ENCODE measurements at regions not wholly inside any gene's neighbourhood (a gene's known extent, or its start where the extent isn't known, plus 50 kb on each side); places are given as distances from the start of the nearest gene placed in this dataset.

DNA sequence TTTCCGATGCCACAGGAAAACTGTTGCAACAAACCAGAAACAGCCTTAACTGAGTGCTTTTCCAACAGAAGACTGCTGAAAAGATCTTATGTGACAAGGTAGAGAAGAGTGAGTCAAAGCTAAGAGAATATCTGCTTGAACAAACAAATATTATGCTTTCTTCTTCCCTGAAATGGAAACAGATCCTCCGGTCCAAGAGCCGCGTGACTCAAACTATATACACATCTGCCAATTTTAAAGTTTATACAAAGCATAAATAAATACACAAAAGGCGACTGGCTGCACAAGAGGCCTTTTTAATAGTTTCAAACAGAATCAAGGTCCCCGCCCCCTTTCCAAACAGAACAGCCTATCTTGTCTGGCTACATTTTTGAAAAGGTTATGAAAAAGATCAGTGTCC lies 329.7 kb upstream of the F9 start:
- DNase-seq (ENCODE audit: low read depth) = peak; percentile 55
- TF ChIP-seq, protein P1, sequence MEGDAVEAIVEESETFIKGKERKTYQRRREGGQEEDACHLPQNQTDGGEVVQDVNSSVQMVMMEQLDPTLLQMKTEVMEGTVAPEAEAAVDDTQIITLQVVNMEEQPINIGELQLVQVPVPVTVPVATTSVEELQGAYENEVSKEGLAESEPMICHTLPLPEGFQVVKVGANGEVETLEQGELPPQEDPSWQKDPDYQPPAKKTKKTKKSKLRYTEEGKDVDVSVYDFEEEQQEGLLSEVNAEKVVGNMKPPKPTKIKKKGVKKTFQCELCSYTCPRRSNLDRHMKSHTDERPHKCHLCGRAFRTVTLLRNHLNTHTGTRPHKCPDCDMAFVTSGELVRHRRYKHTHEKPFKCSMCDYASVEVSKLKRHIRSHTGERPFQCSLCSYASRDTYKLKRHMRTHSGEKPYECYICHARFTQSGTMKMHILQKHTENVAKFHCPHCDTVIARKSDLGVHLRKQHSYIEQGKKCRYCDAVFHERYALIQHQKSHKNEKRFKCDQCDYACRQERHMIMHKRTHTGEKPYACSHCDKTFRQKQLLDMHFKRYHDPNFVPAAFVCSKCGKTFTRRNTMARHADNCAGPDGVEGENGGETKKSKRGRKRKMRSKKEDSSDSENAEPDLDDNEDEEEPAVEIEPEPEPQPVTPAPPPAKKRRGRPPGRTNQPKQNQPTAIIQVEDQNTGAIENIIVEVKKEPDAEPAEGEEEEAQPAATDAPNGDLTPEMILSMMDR (IDR thresholded peaks at IDR 0.05; ENCODE audit: insufficient read depth, low read length) = no peak
- no peak overlapping the region for H3K4me3 ChIP-seq (ENCODE audit: low read depth, low read length)

DNA sequence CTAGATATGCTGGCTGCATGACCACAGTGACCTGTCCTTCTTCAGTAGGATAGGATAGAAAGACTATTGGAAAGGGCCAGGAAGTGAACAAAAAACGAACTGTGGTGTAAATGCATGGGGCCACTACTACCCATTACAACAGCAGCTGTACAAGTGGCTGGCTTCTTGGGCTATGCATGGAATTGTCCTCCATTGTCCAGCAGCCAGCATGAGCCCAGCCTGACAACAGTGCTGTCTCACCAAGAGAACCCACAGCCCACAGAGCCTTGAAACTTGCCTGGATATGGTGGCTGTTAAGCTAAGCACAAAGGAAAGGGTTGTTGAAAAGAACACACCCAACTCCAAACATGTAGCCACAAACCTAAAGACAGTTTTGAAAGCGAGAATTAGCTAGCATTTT lies 330.2 kb upstream of the F9 start:
- TF ChIP-seq, protein P1 (IDR thresholded peaks at IDR 0.05; ENCODE audit: insufficient read depth, low read length) = no peak
- H3K4me3 ChIP-seq (ENCODE audit: low read depth, low read length) = no peak overlapping the region
- no peak for DNase-seq (ENCODE audit: low read depth)

DNA sequence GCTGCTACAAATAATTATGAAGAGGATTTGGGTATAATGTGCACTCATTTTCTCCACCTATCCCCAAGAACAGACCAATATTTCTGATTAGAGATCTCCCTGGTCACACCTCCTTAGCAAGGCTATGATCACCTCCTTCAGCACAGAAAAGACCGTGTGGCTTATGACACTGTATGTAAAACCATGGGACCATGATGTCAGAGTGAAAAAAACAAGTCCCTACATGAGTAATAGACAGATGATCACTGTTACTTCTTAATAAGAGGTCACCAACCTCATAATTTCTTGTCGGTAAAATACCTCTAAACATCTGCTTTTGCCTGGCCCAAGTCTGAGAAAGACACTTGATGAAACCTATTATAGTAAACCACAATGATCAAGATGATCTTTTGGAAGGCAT lies 330.6 kb upstream of the F9 start:
- peak; percentile 4 for DNase-seq (ENCODE audit: low read depth)
- no peak overlapping the region for H3K4me3 ChIP-seq (ENCODE audit: low read depth, low read length)
- TF ChIP-seq, protein P1 (IDR thresholded peaks at IDR 0.05; ENCODE audit: insufficient read depth, low read length) = no peak

DNA sequence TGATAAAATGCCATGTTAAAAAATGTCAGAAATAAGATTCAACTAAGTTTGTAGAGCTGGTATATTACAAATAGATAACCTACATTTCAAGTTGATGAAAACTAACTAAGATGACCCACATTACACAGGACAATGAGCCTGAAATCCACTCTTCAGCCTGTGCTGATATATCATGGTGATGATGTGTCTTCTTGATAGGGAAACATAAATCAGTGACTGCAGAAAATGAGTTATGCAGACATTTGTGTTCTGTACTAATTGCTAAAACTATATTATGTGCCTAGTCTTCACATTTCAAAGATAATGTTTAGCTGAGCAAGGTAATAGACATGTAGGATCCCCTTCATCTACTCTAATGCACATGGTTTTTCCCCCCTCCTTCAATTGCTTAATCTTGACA lies 331.6 kb upstream of the F9 start:
- TF ChIP-seq, protein P1 (IDR thresholded peaks at IDR 0.05; ENCODE audit: insufficient read depth, low read length) = no peak
- DNase-seq (ENCODE audit: low read depth) = no peak
- H3K4me3 ChIP-seq (ENCODE audit: low read depth, low read length) = no peak overlapping the region

DNA sequence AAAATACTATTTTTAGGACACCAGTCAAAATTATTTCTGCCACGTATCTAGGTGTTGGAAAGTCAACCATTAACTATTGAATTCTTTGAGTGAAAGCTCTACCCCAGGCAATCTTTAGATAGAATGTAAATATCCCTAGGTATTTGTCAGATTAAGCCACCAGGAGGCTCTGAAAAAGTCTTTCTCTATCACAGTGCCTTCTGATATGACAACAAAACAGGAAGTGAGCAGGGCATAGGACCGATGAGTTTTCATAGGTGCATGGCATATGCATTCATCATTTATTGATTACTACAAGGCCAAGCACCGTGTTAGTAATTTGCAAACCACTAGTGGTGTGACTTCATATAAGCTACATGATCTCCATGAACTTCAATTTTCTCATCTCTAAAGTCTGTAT lies 333.6 kb upstream of the F9 start:
- no peak overlapping the region for H3K4me3 ChIP-seq (ENCODE audit: low read depth, low read length)
- TF ChIP-seq, protein P1 (IDR thresholded peaks at IDR 0.05; ENCODE audit: insufficient read depth, low read length) = no peak
- DNase-seq (ENCODE audit: low read depth) = no peak

DNA sequence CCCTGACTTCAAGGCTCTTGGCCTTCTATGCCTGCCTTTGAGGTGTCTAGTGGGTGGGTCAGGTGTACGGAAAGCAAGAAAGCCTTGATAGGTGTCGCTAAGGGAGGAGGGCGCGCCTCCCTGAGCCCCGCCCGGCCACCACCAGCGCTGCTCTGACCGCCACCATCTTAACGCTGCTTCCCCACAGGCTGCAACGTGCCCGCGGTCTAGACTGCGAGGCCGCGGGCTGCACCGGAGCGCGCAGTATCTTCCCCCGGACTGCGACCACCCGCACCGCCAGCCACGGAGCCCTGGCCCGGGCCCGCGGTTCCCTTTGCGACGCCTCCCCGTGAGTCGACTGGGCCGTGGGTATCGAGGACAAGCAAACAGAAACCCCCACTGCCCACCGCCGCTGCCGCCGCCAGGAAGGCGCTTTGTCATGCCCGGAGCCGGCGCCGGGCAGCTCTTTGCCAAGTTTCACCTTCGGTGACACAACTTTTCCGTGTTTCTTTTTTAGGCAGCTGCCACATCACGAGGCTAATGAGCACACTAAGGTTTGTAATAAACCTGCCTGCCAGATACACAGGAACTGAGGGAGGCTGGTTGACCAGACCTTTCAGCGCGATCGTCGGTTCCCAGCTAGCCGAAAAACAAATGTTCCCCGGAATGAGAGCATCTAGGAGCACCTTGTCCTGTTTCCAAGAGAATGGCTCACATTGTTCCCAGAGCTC lies 335.8 kb upstream of the F9 start:
- H3K4me3 ChIP-seq (ENCODE audit: low read depth, low read length) = peak overlapping the region; percentile 50
- TF ChIP-seq, protein P1 (IDR thresholded peaks at IDR 0.05; ENCODE audit: insufficient read depth, low read length) = no peak
- DNase-seq (ENCODE audit: low read depth) = peak; percentile 19

Data from fibroblast of the aortic adventitia (primary cell).